ENCODE measurements at regions not wholly inside any gene's neighbourhood (a gene's known extent, or its start where the extent isn't known, plus 50 kb on each side); places are given as distances from the start of the nearest gene placed in this dataset.

GRCh38 chr13:52899206-52899605, 50.8 kb upstream of the PCDH8 start:
- no peak for TF ChIP-seq POLR2A (IDR thresholded peaks at IDR 0.05)
- TF ChIP-seq, protein P1, sequence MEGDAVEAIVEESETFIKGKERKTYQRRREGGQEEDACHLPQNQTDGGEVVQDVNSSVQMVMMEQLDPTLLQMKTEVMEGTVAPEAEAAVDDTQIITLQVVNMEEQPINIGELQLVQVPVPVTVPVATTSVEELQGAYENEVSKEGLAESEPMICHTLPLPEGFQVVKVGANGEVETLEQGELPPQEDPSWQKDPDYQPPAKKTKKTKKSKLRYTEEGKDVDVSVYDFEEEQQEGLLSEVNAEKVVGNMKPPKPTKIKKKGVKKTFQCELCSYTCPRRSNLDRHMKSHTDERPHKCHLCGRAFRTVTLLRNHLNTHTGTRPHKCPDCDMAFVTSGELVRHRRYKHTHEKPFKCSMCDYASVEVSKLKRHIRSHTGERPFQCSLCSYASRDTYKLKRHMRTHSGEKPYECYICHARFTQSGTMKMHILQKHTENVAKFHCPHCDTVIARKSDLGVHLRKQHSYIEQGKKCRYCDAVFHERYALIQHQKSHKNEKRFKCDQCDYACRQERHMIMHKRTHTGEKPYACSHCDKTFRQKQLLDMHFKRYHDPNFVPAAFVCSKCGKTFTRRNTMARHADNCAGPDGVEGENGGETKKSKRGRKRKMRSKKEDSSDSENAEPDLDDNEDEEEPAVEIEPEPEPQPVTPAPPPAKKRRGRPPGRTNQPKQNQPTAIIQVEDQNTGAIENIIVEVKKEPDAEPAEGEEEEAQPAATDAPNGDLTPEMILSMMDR (IDR thresholded peaks at IDR 0.05), result no peak
